NOMO-1 treated with dmso at 0.1 percent for 144 hours (cell line): ENCODE measurements at regions not wholly inside any gene's neighbourhood (a gene's known extent, or its start where the extent isn't known, plus 50 kb on each side); places are given as distances from the start of the nearest gene placed in this dataset.
A peak's percentile ranks its signal among the peaks of the same experiment; 100 is the strongest.
"Not testable (repeated sequence)": the region's sequence is repeated elsewhere in the genome, so short reads cannot be mapped to it uniquely, and the experiment has no call there.

Experiments
- DNase-seq: peaks from one replicate; lab custom pipeline; 2025; ENCODE audit not compliant: unreplicated experiment; lab: John Stamatoyannopoulos, UW

GRCh38 chr1:228847451-228847850 lies 112.2 kb downstream of the RHOU start:
- DNase-seq, result not testable (repeated sequence)

DNA sequence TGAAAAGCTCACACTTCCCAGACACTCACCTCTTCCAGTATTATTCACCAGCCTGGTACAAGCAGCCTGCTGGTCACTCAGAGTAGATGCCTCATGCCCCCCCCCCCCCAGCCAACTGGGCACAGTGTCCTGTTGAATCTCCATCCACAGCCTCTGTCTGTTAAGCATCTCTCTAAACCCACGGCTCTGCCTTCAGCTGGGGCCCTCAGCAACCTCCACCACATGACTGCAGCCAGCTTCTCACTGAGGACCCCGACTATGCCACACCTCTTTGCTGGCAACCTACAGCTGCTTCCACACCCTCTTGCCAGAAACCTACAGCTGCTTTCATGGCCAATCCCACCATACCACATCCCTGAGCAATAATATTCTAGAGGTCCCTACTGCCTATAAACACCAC lies 113.1 kb downstream of the RHOU start:
- no peak for DNase-seq

- no peak for DNase-seq
Observed at GRCh38 chr1:228849011-228849541, 113.8 kb downstream of the RHOU start.

- DNase-seq, result peak; percentile 22
Observed at GRCh38 chr1:228850141-228851100, 115.1 kb downstream of the RHOU start.

GRCh38 chr1:228851193-228851592 lies 115.9 kb downstream of the RHOU start:
- no peak for DNase-seq

GRCh38 chr1:228851618-228852017 lies 116.3 kb downstream of the RHOU start:
- no peak for DNase-seq

DNA sequence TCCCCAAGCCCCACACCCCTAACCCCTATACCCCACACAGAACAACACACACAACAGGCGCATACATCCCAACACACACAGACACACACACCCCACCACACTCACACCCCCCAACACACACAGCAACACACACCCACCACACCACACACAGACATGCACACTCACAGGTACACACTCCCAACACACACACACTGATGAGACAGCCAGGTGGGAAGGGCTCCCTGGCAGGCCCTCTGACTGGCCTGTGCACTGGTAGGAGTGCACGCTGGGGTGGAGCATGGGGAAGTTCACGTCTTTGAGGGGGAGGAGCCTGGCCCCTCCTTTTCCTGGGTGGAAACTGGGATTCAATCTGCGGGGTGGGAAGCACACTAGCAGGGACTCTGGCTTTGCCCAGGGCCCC lies 116.7 kb downstream of the RHOU start:
- DNase-seq, result no peak

DNA sequence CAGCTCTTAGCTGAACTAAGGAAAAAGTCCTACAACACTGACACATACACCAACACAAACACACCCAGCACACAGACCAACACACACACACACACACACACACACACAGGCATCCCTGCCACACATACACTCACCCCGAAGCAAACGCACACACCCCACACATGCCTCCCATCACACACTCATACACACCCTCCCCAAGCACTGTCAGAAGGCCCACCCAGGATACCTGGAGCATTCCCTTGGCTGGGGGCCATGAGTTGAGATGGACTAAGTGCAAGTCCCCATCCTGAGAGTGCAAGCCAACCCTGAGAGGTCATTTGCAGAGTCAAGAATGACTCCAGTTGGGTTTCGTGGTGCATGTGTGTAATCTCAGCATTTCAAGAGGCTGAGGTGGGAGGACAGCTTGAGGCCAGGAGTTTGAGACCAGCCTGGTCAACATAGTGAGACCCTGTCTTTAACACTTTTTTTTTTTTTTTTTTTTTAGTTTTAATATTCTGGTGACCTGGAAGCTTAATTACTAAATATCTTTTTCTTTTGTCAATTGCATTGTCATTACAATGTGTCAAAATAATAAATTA lies 117.3 kb downstream of the RHOU start:
- DNase-seq, result no peak

DNA sequence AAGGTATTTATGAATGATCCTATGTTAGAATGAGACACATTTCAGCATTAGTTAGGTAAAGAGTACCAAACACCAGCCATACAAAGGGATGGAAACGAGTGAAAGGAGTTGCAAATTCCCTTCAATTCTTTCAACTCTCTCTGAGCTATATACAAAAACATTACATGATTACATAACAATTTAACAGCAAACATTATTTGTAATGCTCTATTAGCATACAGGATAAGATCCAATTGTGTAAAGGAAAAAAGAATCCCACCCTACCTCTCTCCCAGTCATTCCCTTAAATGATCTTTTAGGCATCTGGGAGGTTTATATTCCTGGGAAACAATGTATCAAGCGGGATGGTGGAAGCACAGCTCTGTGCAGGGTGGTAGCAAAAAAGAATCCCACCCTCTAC lies 117.9 kb downstream of the RHOU start:
- no peak for DNase-seq

DNA sequence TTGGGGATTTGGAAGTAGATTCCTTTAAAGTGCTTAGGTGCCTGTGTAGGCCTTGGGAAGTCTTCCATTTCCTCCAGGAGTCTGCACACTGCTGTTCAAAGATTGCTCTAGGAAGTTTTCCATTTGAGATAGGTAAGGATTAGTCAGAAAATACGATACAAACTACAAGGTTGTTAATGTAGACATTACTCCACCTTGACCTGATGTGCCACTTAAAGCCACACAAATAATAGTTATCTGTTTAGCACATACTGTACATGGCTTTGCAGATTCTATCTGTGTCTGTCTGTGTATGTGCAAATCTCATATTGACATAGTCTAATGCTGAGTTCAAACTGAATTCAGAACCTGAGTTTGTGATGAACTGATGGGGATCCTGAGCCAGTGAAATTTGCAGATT lies 118.4 kb downstream of the RHOU start:
- no peak for DNase-seq

GRCh38 chr1:228854907-228855306 lies 119.6 kb downstream of the RHOU start:
- DNase-seq, result no peak

DNA sequence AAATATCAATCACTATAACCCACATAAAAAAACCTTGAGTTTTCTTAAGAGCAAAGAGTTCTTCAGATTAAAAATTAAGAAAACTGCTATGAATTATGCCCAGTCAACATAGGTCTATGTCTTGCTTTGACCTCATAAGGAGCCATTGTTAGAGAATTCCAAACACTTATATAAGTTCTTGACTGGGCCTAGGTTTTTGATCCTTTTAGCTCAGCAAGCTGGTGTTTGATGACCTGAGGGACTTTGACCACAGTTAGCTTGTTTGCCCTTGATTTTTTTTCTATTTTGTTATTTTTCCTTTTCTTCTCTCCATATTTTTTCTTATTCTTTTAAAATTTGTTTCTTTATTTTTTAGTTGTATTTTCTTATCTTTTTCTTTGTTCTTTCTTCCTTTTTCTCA lies 122.3 kb downstream of the RHOU start:
- DNase-seq, result no peak

- DNase-seq, result no peak
Observed at GRCh38 chr1:228860911-228861831, 125.9 kb downstream of the RHOU start.

DNA sequence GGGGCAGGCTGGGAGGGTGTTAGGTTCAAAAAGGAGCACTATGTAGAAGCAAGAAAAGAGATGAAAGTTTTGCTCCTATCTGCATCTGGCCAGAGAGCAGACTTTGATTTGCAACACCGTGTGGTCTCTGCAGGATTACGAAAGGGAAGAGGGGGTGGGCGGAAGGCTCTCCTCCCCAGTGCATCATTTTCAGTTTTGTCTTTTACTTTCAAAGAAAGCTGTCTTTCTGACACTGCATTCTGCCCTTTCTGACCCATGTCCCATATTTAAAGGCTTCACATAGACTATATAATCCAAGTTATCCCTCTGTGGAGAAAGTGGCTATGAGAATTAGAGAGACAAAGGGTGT lies 126.5 kb downstream of the RHOU start:
- no peak for DNase-seq

DNA sequence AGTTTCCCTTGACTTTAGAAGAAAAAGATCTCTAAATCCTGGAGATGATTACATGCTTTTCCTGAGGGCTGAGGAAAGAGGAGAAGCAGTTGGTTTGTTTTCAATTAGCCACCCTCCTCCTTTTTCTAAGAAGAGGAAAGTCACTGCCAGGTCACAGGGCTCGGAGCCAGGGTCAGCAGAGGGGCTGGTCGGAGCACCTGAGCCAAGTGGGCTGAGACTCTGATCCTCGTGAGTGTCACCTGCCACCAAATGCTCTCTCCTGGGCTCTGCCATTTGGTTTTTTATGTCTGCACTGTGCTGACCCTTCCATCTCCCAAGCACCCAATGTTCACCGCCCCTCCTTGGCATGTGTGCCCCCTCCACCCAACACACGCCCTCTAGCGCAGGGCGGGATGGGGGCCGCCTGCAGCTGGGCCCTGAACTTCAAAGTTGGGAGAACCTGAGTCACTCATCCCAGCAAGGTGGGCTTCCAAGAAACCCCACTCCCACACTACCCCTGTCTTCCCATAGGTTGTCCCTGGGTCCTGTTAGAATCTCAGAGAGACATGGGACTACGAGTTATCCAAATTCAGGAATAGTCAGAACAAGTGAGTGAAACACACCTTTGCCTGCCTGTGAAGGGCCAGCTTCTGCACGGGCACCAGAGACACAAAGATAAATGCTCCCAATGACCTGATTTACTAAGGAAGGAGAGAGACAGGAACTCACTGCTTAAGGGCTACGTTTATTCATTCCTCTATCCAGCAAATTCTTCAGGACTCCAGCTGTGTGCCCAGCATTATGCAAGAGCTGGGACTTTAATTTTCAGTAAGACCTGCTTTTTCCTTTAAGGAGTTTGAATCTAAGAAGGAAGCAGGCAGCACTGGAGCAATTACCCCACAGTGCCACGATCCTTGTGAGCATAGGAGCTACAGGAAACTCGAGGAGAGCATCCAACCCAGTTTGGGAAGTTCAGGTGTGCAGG lies 127.5 kb downstream of the RHOU start:
- DNase-seq, result no peak

GRCh38 chr1:228863776-228864175 lies 128.5 kb downstream of the RHOU start:
- no peak for DNase-seq

DNA sequence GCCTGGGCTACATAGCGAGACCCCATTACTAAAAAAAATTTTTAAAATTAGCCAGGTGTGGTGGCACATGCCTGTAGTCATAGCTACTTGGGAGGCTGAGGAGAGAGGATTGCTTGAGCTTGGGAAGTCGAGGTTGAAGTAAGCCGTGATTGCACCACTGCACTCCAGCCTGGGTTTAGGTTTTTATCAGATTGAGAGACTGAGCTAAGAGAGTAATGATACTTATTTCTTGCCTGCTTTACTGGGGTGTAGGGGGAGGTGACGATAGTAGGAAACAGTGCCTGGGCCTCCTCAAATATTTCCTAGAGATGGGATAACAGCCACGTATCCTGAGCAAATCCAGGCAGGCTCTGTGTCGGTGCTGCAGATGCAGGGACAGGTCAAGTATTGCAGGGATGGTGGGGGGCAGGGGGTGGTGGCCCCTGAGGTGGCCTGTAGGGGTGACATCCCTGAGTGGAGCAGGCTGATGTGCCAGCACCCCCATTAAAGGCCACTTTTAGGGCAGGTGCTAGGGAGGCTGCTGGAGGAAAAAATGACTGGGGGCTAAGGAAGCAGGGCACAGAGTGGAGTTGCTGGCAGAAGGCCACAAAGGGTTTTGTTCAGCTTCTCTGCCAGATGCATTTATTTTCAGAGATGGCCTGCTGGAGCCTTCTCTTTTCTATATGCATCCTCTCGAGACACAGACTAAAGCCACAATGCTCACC lies 130.5 kb downstream of the RHOU start:
- DNase-seq, result no peak

DNA sequence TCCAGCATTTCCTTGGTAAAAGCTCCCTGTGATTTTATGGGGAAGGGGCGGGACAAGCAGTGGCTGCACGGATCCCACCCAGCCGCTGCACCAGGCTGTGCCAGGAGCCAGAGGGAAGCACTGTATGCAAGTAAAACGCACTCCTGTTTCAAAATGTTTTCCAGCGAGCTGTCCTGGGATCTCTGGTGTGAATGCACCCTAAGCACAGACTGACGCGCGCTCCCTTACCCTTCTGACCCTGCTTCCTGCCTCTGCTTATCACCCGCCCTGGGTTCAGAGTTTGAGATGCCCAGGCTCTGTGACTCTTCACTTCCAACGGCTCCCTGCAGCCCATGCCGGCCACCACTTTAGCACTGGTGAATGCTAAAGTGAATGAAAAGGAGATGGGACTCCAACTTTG lies 131.2 kb downstream of the RHOU start:
- DNase-seq, result no peak

- no peak for DNase-seq
Observed at GRCh38 chr1:228867108-228867950, 132.1 kb downstream of the RHOU start.
